ENCODE measurements at regions not wholly inside any gene's neighbourhood (a gene's known extent, or its start where the extent isn't known, plus 50 kb on each side); places are given as distances from the start of the nearest gene placed in this dataset.

DNA sequence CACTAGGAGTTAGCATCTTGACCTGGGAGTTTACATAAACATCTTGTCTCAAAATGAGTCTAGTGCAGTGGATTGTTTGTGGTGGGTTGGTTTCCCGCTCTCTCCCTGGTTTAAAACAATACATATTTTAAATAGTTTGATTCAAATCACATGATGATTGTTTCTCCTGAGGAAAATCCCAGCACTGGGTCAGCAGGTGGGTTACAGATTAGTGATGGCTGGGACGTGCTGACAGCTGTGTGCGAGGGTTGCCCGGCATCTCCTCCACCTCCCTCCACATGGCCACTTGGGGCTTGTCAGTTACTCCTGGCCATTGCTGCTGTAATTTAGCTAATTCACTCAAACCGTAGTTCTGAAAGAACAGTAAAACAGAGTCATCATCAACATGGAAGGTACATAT is 306.4 kb upstream of the CITED2 start:
- no peak overlapping the region for H3K4me3 ChIP-seq
- no peaks in the 10 kb centered on the region for H3K4me1 ChIP-seq
- TF ChIP-seq POLR2A (IDR thresholded peaks at IDR 0.05): no peak
- TF ChIP-seq, protein P1, sequence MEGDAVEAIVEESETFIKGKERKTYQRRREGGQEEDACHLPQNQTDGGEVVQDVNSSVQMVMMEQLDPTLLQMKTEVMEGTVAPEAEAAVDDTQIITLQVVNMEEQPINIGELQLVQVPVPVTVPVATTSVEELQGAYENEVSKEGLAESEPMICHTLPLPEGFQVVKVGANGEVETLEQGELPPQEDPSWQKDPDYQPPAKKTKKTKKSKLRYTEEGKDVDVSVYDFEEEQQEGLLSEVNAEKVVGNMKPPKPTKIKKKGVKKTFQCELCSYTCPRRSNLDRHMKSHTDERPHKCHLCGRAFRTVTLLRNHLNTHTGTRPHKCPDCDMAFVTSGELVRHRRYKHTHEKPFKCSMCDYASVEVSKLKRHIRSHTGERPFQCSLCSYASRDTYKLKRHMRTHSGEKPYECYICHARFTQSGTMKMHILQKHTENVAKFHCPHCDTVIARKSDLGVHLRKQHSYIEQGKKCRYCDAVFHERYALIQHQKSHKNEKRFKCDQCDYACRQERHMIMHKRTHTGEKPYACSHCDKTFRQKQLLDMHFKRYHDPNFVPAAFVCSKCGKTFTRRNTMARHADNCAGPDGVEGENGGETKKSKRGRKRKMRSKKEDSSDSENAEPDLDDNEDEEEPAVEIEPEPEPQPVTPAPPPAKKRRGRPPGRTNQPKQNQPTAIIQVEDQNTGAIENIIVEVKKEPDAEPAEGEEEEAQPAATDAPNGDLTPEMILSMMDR (IDR thresholded peaks at IDR 0.05): no peak
- no peaks in the 10 kb centered on the region for H3K27me3 ChIP-seq
- H3K36me3 ChIP-seq: no peaks in the 10 kb centered on the region
- H3K27ac ChIP-seq: no peak overlapping the region
- no peaks in the 10 kb centered on the region for H3K9me3 ChIP-seq
- DNase-seq: no peak

DNA sequence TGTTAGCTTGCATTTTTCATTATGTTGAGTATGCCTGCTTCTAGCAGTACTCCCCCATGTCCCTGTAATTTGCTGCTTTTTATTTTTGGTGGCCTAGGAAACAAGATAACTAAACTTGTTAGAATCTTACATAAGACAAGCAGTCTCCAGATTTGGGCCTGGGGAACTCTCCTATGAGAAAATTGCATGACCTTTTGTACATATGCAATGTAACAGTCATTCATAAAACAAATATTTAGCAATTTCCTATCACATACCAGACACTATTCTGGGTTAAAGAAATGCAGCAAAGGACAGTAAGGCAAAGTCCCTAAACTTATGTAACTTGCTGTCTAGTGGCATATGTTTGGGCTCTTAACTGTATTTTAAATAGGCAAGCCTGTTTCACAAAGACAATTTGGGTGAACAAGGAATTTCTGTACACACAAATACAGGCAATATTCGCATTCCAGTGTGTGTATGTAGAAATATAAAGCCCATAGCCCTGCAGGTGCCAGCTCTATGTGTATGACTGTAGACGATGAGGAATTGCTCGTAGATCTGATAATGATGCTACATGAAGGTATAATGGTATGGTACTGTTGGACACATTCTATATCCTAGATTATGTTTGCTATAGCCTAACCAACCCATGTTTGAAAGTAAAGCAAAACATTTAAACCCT is 305.2 kb upstream of the CITED2 start:
- no peak for DNase-seq
- no peaks in the 10 kb centered on the region for H3K36me3 ChIP-seq
- H3K9me3 ChIP-seq: no peaks in the 10 kb centered on the region
- no peak overlapping the region for H3K27ac ChIP-seq
- H3K4me3 ChIP-seq: no peak overlapping the region
- TF ChIP-seq, protein P1 (IDR thresholded peaks at IDR 0.05): no peak
- TF ChIP-seq POLR2A (IDR thresholded peaks at IDR 0.05): no peak
- no peaks in the 10 kb centered on the region for H3K27me3 ChIP-seq
- H3K4me1 ChIP-seq: no peaks in the 10 kb centered on the region

DNA sequence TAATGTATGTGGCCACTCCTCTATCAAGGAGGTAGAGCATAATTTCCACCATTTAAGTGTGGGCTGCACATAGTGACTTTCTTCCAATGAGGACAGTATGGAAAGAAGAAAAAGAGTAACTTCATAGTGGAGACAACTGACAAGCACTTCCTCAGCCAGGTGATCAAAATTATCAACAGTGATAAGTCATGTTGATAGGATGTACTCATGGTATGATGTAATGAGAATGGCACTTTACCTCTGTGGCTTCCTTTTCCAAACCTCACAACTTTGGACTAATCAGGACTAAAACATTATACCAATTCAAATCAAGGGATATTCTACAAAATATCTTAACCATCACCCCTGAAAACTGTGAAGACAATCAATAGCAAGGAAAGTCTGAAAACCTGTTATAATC is 302.3 kb upstream of the CITED2 start:
- no peak overlapping the region for H3K27ac ChIP-seq
- no peak for TF ChIP-seq POLR2A (IDR thresholded peaks at IDR 0.05)
- TF ChIP-seq, protein P1 (IDR thresholded peaks at IDR 0.05): no peak
- no peak overlapping the region for H3K4me3 ChIP-seq
- no peaks in the 10 kb centered on the region for H3K9me3 ChIP-seq
- no peaks in the 10 kb centered on the region for H3K36me3 ChIP-seq
- no peaks in the 10 kb centered on the region for H3K4me1 ChIP-seq
- DNase-seq: no peak
- H3K27me3 ChIP-seq: no peaks in the 10 kb centered on the region

DNA sequence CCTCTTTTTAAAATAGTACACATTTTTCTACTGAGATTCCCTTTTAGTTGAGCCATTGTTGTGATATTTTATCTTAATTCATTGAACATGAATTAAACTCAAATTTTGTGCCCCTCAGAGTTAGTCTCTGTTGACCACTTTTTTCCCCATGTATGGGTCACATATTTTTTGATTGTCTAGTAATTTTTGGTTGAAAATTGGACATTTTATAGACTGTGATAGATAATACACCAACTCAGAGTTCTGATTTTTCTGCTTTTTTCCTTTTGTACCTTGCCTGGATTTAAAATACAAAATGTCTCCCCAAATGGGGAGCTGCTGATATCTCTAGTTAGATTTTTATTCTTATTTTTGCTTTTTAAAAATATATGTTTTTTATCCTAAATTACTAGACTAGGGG is 291.8 kb upstream of the CITED2 start:
- H3K27me3 ChIP-seq: no peaks in the 10 kb centered on the region
- no peaks in the 10 kb centered on the region for H3K4me1 ChIP-seq
- no peak overlapping the region for H3K27ac ChIP-seq
- DNase-seq: no peak
- no peaks in the 10 kb centered on the region for H3K36me3 ChIP-seq
- no peaks in the 10 kb centered on the region for H3K9me3 ChIP-seq
- no peak overlapping the region for H3K4me3 ChIP-seq
- TF ChIP-seq, protein P1 (IDR thresholded peaks at IDR 0.05): no peak
- no peak for TF ChIP-seq POLR2A (IDR thresholded peaks at IDR 0.05)

DNA sequence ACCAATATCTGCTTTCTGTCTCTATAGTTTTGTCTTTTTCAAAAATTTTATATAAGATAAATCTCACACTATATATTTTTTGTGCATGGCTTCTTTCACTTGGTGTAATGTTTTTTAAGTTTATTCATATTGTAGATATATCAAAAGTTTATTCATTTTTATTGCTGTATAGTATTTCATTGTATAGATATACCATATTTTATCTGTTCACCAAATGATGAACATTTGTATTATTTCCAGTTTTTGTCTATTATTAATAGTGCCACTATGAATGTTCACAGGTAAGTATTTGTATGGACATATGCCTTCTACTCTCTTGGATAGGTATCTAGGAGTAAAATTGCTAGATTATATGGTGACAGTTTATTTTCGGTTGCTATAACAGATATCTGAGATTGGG is 289.5 kb upstream of the CITED2 start:
- Histone ChIP-seq H3K27ac (no peak overlapping the region), H3K4me1 (no peaks in the 10 kb centered on the region), H3K4me3 (no peak overlapping the region), H3K36me3 (no peaks in the 10 kb centered on the region), H3K27me3 (no peaks in the 10 kb centered on the region), H3K9me3 (no peaks in the 10 kb centered on the region)
- no peak for DNase-seq
- TF ChIP-seq POLR2A (IDR thresholded peaks at IDR 0.05): no peak
- TF ChIP-seq, protein P1 (IDR thresholded peaks at IDR 0.05): no peak

DNA sequence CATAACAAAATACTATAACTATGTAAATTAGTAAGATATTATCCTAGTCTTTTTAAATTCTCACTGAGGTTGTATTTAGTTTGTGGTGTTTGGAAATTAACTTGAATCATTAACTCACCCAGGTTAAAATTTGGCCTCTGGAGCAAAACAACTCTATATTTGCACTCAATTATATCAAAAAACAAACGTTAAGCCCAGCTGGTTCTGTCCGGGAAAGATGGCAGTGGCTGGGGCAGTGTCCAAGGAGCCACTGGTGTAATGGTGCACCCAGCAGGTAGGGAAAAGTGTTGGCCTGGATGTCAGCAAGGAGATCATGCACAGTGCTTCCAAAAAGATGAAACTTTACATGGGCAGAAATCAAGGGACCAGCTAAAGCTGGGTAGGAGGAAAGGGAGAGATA is 285.3 kb upstream of the CITED2 start:
- Histone ChIP-seq H3K27ac (no peak overlapping the region), H3K36me3 (no peaks in the 10 kb centered on the region), H3K4me1 (no peaks in the 10 kb centered on the region), H3K4me3 (no peak overlapping the region), H3K27me3 (no peaks in the 10 kb centered on the region), H3K9me3 (no peaks in the 10 kb centered on the region)
- no peak for TF ChIP-seq POLR2A (IDR thresholded peaks at IDR 0.05)
- TF ChIP-seq, protein P1 (IDR thresholded peaks at IDR 0.05): no peak
- DNase-seq: no peak

Measured in Peyer's patch (tissue), 4 donors.